HepG2 (cell line): ENCODE measurements at regions not wholly inside any gene's neighbourhood (a gene's known extent, or its start where the extent isn't known, plus 50 kb on each side); places are given as distances from the start of the nearest gene placed in this dataset.

Experiments used
- ATAC-seq: fragments of 200-7000 bp; cut with Tn5 transposase; 3 replicates; pipeline ENCODE4 v1.9.1; 2020; ENCODE audit warnings: mild to moderate bottlenecking, moderate library complexity
- BruUV-seq: library from RNA; stranded (reverse); fragments of 400-500 nt; replicated peaks from 2 replicates; lab custom pipeline; 2021; lab: Mats Ljungman, UMichigan
- CTCF ChIA-PET: fragments of 300-600 bp; formaldehyde crosslinking; extraction: SDS; loops from one replicate; lab custom pipeline; 2021; ENCODE audit warnings: low total read pairs, inconsistent platforms, low intra/inter-chr PET ratio; lab: Yijun Ruan, JAX
- POLR2A ChIA-PET: fragments of 350-600 bp; sonication (Branson Sonifier 250); formaldehyde crosslinking; loops from one replicate; lab custom pipeline; 2020; ENCODE audit warnings: antibody characterized with exemption, inconsistent platforms; lab: Yijun Ruan, JAX
- DNase-seq: peaks from one replicate; pipeline ENCODE4 v3.0.0-alpha.2; 2015; ENCODE audit warnings: low spot score
- FAIRE-seq: peaks from 3 replicates; lab custom pipeline; 2011; peaks lifted over from hg19 to GRCh38; lab: Jason Lieb, UNC
- H2AFZ ChIP-seq: one replicate; pipeline ENCODE4 v1.6.1; 2011; ENCODE audit warnings: low read length, inconsistent platforms
- H3K27ac ChIP-seq: fragments of 300-600 bp; 3 replicates; pipeline ENCODE4 v1.8.0; 2011; ENCODE audit warnings: mixed run types, mild to moderate bottlenecking, mixed read lengths, low read length, inconsistent platforms; ENCODE audit not compliant: insufficient read depth; ENCODE audit errors: extremely low read length
- H3K27me3 ChIP-seq, 2 experiments: fragments of 200-600 bp in 1 of 2; 2 replicates in 1 of 2; 3 replicates in 1 of 2; pipeline versions ENCODE4 v1.6.0 to v1.8.0; 2011; ENCODE audit warnings: low read length in 2 of 2, mild to moderate bottlenecking in 2 of 2, moderate library complexity in 2 of 2, inconsistent platforms in 1 of 2; ENCODE audit not compliant: insufficient read depth in 2 of 2, control insufficient read depth in 1 of 2
- H3K36me3 ChIP-seq, 2 experiments: fragments of 200-600 bp in 1 of 2; replicated peaks in 1 of 2; 2 replicates in 1 of 2; 3 replicates in 1 of 2; pipeline versions ENCODE4 v1.5.1 to v1.8.0; 2011; ENCODE audit warnings: low read length in 2 of 2, inconsistent platforms in 1 of 2; ENCODE audit not compliant: insufficient read depth in 2 of 2, control insufficient read depth in 1 of 2
- H3K4me1 ChIP-seq: 2 replicates; pipeline ENCODE4 v1.5.1; 2012; ENCODE audit warnings: low read length, inconsistent platforms; ENCODE audit not compliant: insufficient read depth
- H3K4me2 ChIP-seq: 2 replicates; pipeline ENCODE4 v1.6.0; 2011; ENCODE audit warnings: low read depth, low read length, inconsistent platforms
- H3K4me3 ChIP-seq, 3 experiments: fragments of 200-600 bp in 1 of 3; sonication (generic), shearing (Covaris generic) in 1 of 3; replicated peaks in 1 of 3; 2 replicates each; pipeline ENCODE4 v1.5.1; 2011 to 2016; ENCODE audit warnings: low read length in 3 of 3, inconsistent platforms in 2 of 3, low read depth in 2 of 3, mild to moderate bottlenecking in 2 of 3, control low read depth in 1 of 3, mixed read lengths in 1 of 3; ENCODE audit not compliant: insufficient read depth in 1 of 3
- H3K79me2 ChIP-seq: one replicate; pipeline ENCODE4 v1.6.1; 2011; ENCODE audit warnings: low read length, inconsistent platforms; ENCODE audit not compliant: insufficient read depth
- H3K9ac ChIP-seq: 2 replicates; pipeline ENCODE4 v1.6.0; 2011; ENCODE audit warnings: mild to moderate bottlenecking, low read depth, low read length, inconsistent platforms; ENCODE audit not compliant: insufficient read depth
- H3K9me3 ChIP-seq: 2 replicates; pipeline ENCODE4 v1.5.1; 2012; ENCODE audit warnings: mild to moderate bottlenecking, low read length
- H4K20me1 ChIP-seq: 2 replicates; pipeline ENCODE4 v1.6.0; 2011; ENCODE audit warnings: inconsistent platforms, mild to moderate bottlenecking, low read length, moderate library complexity; ENCODE audit not compliant: insufficient read depth
- ATF7 ChIP-seq, 2 experiments: fragments of 450-650 bp in 1 of 2; sonication (generic) in 1 of 2; formaldehyde crosslinking in 1 of 2; IDR thresholded peaks; 2 replicates each; pipeline versions ENCODE4 v1.4.0 to v1.6.1; 2016 to 2020; ENCODE audit warnings: antibody characterized with exemption in 1 of 2, mild to moderate bottlenecking in 1 of 2, missing genetic modification reagents in 1 of 2
- MAFF ChIP-seq: IDR thresholded peaks from 2 replicates; pipeline ENCODE4 v1.6.1; 2011; ENCODE audit warnings: low read depth, low read length, improper control_type of control experiment
- MAFK ChIP-seq, 2 experiments: IDR thresholded peaks in 1 of 2; conservative IDR thresholded peaks in 1 of 2; 2 replicates each; pipeline ENCODE4 v1.6.1; 2011; ENCODE audit warnings: improper control_type of control experiment in 2 of 2, low read length in 2 of 2
- MBD4 ChIP-seq: IDR thresholded peaks from 2 replicates; pipeline ENCODE4 v1.6.1; 2012; ENCODE audit warnings: low read length, inconsistent platforms, borderline replicate concordance
- NR1H2 ChIP-seq: sonication (generic); formaldehyde crosslinking; IDR thresholded peaks from 2 replicates; pipeline ENCODE4 v1.8.1; 2022; ENCODE audit warnings: low read depth, missing genetic modification reagents, borderline replicate concordance
- SPEN ChIP-seq: sonication (generic); formaldehyde crosslinking; IDR thresholded peaks from 2 replicates; pipeline ENCODE4 v1.5.1; 2020; ENCODE audit warnings: low read depth, mild to moderate bottlenecking, missing genetic modification reagents
- ZFP41 ChIP-seq: sonication (generic); formaldehyde crosslinking; IDR thresholded peaks from 2 replicates; pipeline ENCODE4 v1.4.0; 2020; ENCODE audit warnings: mild to moderate bottlenecking, missing genetic modification reagents, borderline replicate concordance
- ZNF562 ChIP-seq: sonication (generic); formaldehyde crosslinking; IDR thresholded peaks from 2 replicates; pipeline ENCODE4 v1.8.0; 2022; ENCODE audit warnings: missing genetic modification reagents, borderline replicate concordance
- ZNF878 ChIP-seq: sonication (generic); formaldehyde crosslinking; IDR thresholded peaks from 2 replicates; pipeline ENCODE4 v1.8.1; 2023; ENCODE audit warnings: mild to moderate bottlenecking, missing genetic modification reagents, moderate library complexity
- WGBS: methylation state at CpG from one replicate; pipeline ENCODE4 v1.1.6; 2017; ENCODE audit warnings: low lambda C conversion rate; 5-methylcytosine and 5-hydroxymethylcytosine counted together
- in situ Hi-C: cut with HindIII; loops from 2 replicates; pipeline ENCODE4 v1.10.0; 2017; ENCODE audit warnings: low pct_unique_long_range_greater_than_20kb; ENCODE audit not compliant: extremely low pct_ligation_motif_present
- intact Hi-C: fragments of 100-400 bp; cut with micrococcal nuclease; formaldehyde crosslinking; loops from one replicate; pipeline ENCODE4 v1.10.0; 2022; ENCODE audit not compliant: unreplicated experiment
- TF ChIP-seq, protein P1 (sequence below): sonication (generic); formaldehyde crosslinking; IDR thresholded peaks from 2 replicates; pipeline ENCODE4 v1.5.0; 2020; ENCODE audit warnings: missing genetic modification reagents, mild to moderate bottlenecking, borderline replicate concordance

DNA sequence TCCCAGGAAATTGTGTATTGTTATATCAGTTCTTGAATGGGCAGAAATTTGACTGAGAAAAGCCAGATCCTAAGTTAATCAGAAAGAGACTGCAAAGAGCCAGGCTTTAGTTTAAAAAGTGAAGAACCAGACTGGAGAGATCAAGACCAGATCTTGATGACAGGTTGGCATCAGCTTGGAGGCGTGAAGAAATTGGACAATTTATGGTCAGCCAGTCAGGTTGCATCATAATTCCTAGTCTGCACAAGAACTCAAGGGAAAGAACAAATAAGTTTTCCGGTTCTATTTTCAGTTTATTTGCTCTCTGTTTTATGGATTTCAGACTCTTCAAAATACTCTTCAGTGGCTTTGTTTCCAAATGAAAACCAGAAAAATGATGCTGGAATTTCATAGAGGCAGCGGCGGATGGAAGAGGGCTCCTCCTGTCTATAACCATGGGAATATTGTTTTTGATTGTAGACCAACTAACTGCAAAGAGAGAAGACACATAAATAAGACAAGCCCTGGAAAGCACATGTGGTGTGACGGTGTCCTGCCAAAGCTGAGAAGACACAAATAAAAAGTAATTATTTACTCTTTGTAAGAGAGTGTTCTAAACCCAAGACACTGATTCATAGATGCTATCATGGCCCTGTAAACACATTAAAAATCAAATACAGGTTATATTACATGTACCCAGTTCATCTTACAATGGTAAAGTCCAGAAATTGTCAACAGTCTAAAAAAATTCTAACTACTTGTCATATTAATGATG, 91.7 kb downstream of the PCTP start:
- Histone ChIP-seq H3K79me2 (no peaks in the 10 kb centered on the region), H3K27me3 (no peaks in the 10 kb centered on the region; a peak in 1 of 5 replicates), H3K4me2 (no peak overlapping the region), H2AFZ (no peak overlapping the region), H3K4me3 (no peak overlapping the region), H3K9ac (no peak overlapping the region), H3K36me3 (no peaks in the 10 kb centered on the region), H3K27ac (no peak overlapping the region), H3K9me3 (no peaks in the 10 kb centered on the region), H3K4me1 (no peaks in the 10 kb centered on the region), H4K20me1 (no peaks in the 10 kb centered on the region)
- POLR2A ChIA-PET = no interaction called here
- DNase-seq = no peak
- ATAC-seq = no peak
- BruUV-seq = no TSS peak
- TF ChIP-seq ATF7 (IDR thresholded peaks at IDR 0.05) = peak; percentile 21; the same call in 1 of the 2 replicates
- no peak for TF ChIP-seq ATF7 (CRISPR knock-in tag; IDR thresholded peaks at IDR 0.05)
- no peak for TF ChIP-seq SPEN
- TF ChIP-seq NR1H2 (CRISPR knock-in tag) = no peak
- no peak for TF ChIP-seq ZNF562
- FAIRE-seq = no peak
- WGBS = 20% methylated on average over 5 of the region's 5 CpGs
- CTCF ChIA-PET = no interaction called here
- intact Hi-C loops (no loop called here), in situ Hi-C loops (no loop called here)

DNA sequence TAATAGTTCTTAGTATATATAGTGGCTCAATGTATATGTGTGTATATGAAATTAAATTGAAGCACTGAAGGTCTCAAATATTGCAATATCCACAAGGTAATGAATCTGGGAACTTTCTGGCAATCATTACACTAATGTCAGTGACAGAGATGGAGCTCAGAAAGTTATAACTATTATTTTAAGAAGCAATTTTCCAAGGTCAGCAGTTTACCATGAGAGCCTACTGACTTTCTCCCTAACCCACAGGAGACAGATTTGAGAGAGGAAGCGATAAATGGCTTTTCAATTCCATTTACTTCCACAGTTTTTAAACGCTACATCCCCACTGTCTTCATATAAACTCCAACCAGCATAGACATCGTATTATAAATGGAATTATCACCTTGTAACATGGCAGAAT, 92.9 kb downstream of the PCTP start:
- FAIRE-seq = no peak
- DNase-seq = no peak
- H3K27me3 ChIP-seq = no peaks in the 10 kb centered on the region; a peak in 1 of 5 replicates
- no peaks in the 10 kb centered on the region for H3K4me1 ChIP-seq
- 41% methylated on average over 3 of the region's 3 CpGs for WGBS
- no TSS peak for BruUV-seq
- no peak overlapping the region for H3K27ac ChIP-seq
- intact Hi-C loops = no loop called here
- no peak overlapping the region for H3K4me3 ChIP-seq
- no peaks in the 10 kb centered on the region for H3K36me3 ChIP-seq
- H3K79me2 ChIP-seq = no peaks in the 10 kb centered on the region
- no peak for ATAC-seq
- TF ChIP-seq ZNF878 (CRISPR knock-in tag) = no peak
- TF ChIP-seq, protein P1, sequence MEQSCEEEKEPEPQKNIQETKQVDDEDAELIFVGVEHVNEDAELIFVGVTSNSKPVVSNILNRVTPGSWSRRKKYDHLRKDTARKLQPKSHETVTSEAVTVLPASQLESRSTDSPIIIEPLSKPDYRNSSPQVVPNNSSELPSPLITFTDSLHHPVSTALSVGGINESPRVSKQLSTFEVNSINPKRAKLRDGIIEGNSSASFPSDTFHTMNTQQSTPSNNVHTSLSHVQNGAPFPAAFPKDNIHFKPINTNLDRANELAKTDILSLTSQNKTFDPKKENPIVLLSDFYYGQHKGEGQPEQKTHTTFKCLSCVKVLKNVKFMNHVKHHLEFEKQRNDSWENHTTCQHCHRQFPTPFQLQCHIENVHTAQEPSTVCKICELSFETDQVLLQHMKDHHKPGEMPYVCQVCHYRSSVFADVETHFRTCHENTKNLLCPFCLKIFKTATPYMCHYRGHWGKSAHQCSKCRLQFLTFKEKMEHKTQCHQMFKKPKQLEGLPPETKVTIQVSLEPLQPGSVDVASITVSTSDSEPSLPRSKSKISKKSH (CRISPR knock-in tag) = no peak
- peak; percentile 54 to 80; a peak in 3 of 4 replicates for TF ChIP-seq MAFK (conservative IDR thresholded peaks at IDR 0.05 in 1 of 2, IDR thresholded peaks at IDR 0.05 in 1 of 2; ENCODE audit: low read length in 2 of 2)
- TF ChIP-seq ZFP41 (CRISPR knock-in tag) = no peak
- peak; percentile 54 for TF ChIP-seq MAFF
- no peak for TF ChIP-seq MBD4
- H3K9me3 ChIP-seq = no peaks in the 10 kb centered on the region
- H3K4me2 ChIP-seq = no peak overlapping the region
- no peaks in the 10 kb centered on the region for H4K20me1 ChIP-seq
- in situ Hi-C loops = no loop called here
- ChIA-PET POLR2A (no interaction called here), CTCF (no interaction called here)
- no peak overlapping the region for H2AFZ ChIP-seq
- no peak overlapping the region for H3K9ac ChIP-seq
